SK-N-SH (cell line): ENCODE measurements at regions not wholly inside any gene's neighbourhood (a gene's known extent, or its start where the extent isn't known, plus 50 kb on each side); places are given as distances from the start of the nearest gene placed in this dataset.
"Not testable (repeated sequence)": the region's sequence is repeated elsewhere in the genome, so short reads cannot be mapped to it uniquely, and the experiment has no call there.

Source experiments
- CTCF ChIA-PET: fragments of 300-600, 350-600 bp; formaldehyde crosslinking; extraction: SDS; loops from one replicate; lab custom pipeline; 2021; lab: Yijun Ruan, JAX
- POLR2A ChIA-PET: fragments of 350-600 bp; sonication (Branson Sonifier 250); formaldehyde crosslinking; extraction: SDS; loops from one replicate; lab custom pipeline; 2020; ENCODE audit warnings: antibody characterized with exemption, inconsistent platforms; lab: Yijun Ruan, JAX
- DNase-seq: peaks from one replicate; pipeline ENCODE4 v3.0.0; 2012
- H2AFZ ChIP-seq: fragments of 200-600 bp; sonication (generic); 2 replicates; pipeline ENCODE4 v1.8.1; 2016; ENCODE audit warnings: antibody characterized with exemption, mild to moderate bottlenecking, low read depth
- H3F3A ChIP-seq: fragments of 200-600 bp; sonication (generic); replicated peaks from 2 replicates; pipeline ENCODE3; 2016; ENCODE audit warnings: antibody characterized with exemption, mild to moderate bottlenecking; ENCODE audit not compliant: insufficient read depth
- H3K27ac ChIP-seq, 2 experiments: fragments of 200-500 bp in 1 of 2; fragments of 200-600 bp in 1 of 2; sonication (Bioruptor generic) in 1 of 2; sonication (generic), shearing (Covaris generic) in 1 of 2; 2 replicates each; pipeline versions ENCODE4 v1.5.1 to v1.6.1; 2014 to 2016; ENCODE audit warnings: low read depth in 2 of 2, inconsistent platforms in 1 of 2, low read length in 1 of 2, mild to moderate bottlenecking in 1 of 2, mixed read lengths in 1 of 2
- H3K27me3 ChIP-seq: fragments of 200-600 bp; sonication (generic), shearing (Covaris generic); 2 replicates; pipeline ENCODE4 v1.6.1; 2016; ENCODE audit warnings: mixed run types; ENCODE audit not compliant: insufficient read depth
- H3K36me3 ChIP-seq, 2 experiments: fragments of 200-500 bp in 1 of 2; fragments of 200-600 bp in 1 of 2; sonication (Bioruptor generic) in 1 of 2; sonication (generic) in 1 of 2; replicated peaks in 1 of 2; 2 replicates each; pipeline versions ENCODE3 to v1.5.1; 2014 to 2016; ENCODE audit warnings: low read length in 1 of 2, mild to moderate bottlenecking in 1 of 2; ENCODE audit not compliant: insufficient read depth in 2 of 2, control insufficient read depth in 1 of 2
- H3K4me1 ChIP-seq, 2 experiments: fragments of 200-500 bp in 1 of 2; fragments of 200-600 bp in 1 of 2; sonication (Bioruptor generic) in 1 of 2; sonication (generic), shearing (Covaris generic) in 1 of 2; 2 replicates each; pipeline versions ENCODE4 v1.5.1 to v1.6.1; 2014 to 2016; ENCODE audit warnings: low read depth in 1 of 2, low read length in 1 of 2, mixed run types in 1 of 2; ENCODE audit not compliant: insufficient read depth in 2 of 2, control insufficient read depth in 1 of 2
- H3K4me2 ChIP-seq: fragments of 200-600 bp; sonication (generic), shearing (Covaris generic); 2 replicates; pipeline ENCODE4 v1.6.1; 2017; ENCODE audit warnings: mixed run types
- H3K4me3 ChIP-seq, 2 experiments: fragments of 200-500 bp in 1 of 2; fragments of 200-600 bp in 1 of 2; sonication (Bioruptor generic) in 1 of 2; sonication (generic), shearing (Covaris generic) in 1 of 2; 2 replicates each; pipeline versions ENCODE4 v1.5.1 to v1.8.1; 2014 to 2016; ENCODE audit warnings: low read depth in 2 of 2, inconsistent platforms in 1 of 2, low read length in 1 of 2, mild to moderate bottlenecking in 1 of 2, mixed read lengths in 1 of 2, moderate library complexity in 1 of 2
- H3K79me2 ChIP-seq: fragments of 200-600 bp; sonication (generic); 2 replicates; pipeline ENCODE4 v1.8.1; 2017; ENCODE audit warnings: mild to moderate bottlenecking; ENCODE audit not compliant: insufficient read depth
- H3K9ac ChIP-seq: fragments of 200-600 bp; sonication (generic); 2 replicates; pipeline ENCODE4 v1.6.1; 2017; ENCODE audit warnings: mixed run types
- H3K9me2 ChIP-seq: fragments of 200-600 bp; sonication (generic); 2 replicates; pipeline ENCODE4 v1.6.1; 2017; ENCODE audit warnings: mixed run types
- H3K9me3 ChIP-seq: fragments of 200-600 bp; sonication (generic); 2 replicates; pipeline ENCODE4 v1.6.1; 2017; ENCODE audit warnings: mixed run types, mild to moderate bottlenecking, moderate library complexity
- H4K20me1 ChIP-seq: fragments of 200-600 bp; sonication (generic); 2 replicates; pipeline ENCODE4 v1.6.1; 2017; ENCODE audit warnings: mild to moderate bottlenecking, mixed run types; ENCODE audit not compliant: insufficient read depth
- GATA2 ChIP-seq: sonication (generic); formaldehyde crosslinking; IDR thresholded peaks from 2 replicates; pipeline ENCODE4 v1.5.0; 2020; ENCODE audit warnings: mild to moderate bottlenecking, missing genetic modification reagents
- MAX ChIP-seq: IDR thresholded peaks from 2 replicates; pipeline ENCODE4 v1.4.0; 2012; ENCODE audit warnings: low read depth
- MEF2A ChIP-seq: IDR thresholded peaks from 2 replicates; pipeline ENCODE4 v1.4.0; 2012; ENCODE audit warnings: low read depth, borderline replicate concordance
- NFIC ChIP-seq: IDR thresholded peaks from 2 replicates; pipeline ENCODE4 v1.4.0; 2012; ENCODE audit warnings: borderline replicate concordance
- RAD21 ChIP-seq: IDR thresholded peaks from 2 replicates; pipeline ENCODE4 v1.6.1; 2012; ENCODE audit warnings: mild to moderate bottlenecking, low read length
- REST ChIP-seq: IDR thresholded peaks from 2 replicates; pipeline ENCODE4 v1.6.1; 2012; ENCODE audit warnings: mild to moderate bottlenecking, low read depth, low read length, moderate library complexity
- RFX5 ChIP-seq: IDR thresholded peaks from 2 replicates; pipeline ENCODE4 v1.6.1; 2012; ENCODE audit warnings: mild to moderate bottlenecking, improper control_type of control experiment, low read length
- SMC3 ChIP-seq: IDR thresholded peaks from 2 replicates; pipeline ENCODE4 v1.6.1; 2012; ENCODE audit warnings: low read depth, low read length, improper control_type of control experiment
- YY1 ChIP-seq: IDR thresholded peaks from 2 replicates; pipeline ENCODE4 v1.4.0; 2012; ENCODE audit warnings: low read depth, mild to moderate bottlenecking
- ZBTB33 ChIP-seq: IDR thresholded peaks from 2 replicates; pipeline ENCODE4 v1.4.0; 2012; ENCODE audit warnings: low read depth, borderline replicate concordance
- WGBS: methylation state at CpG from one replicate; pipeline ENCODE4 v1.1.6; 2017; ENCODE audit warnings: low lambda C conversion rate; 5-methylcytosine and 5-hydroxymethylcytosine counted together
- TF ChIP-seq, protein P1 (sequence below): IDR thresholded peaks from 2 replicates; pipeline ENCODE4; 2012
- TF ChIP-seq, protein P2 (sequence below): IDR thresholded peaks from 2 replicates; pipeline ENCODE4 v1.4.0; 2012; ENCODE audit warnings: low read depth, borderline replicate concordance

GRCh38 chr9:21727411-21727810 lies 75.0 kb upstream of the MTAP start:
- H3K4me1 ChIP-seq, H3K27ac ChIP-seq, H3K9me3 ChIP-seq, H2AFZ ChIP-seq, H3K4me2 ChIP-seq, H3F3A ChIP-seq, H4K20me1 ChIP-seq, CTCF ChIA-PET, H3K79me2 ChIP-seq, H3K9me2 ChIP-seq, H3K4me3 ChIP-seq, H3K36me3 ChIP-seq, H3K9ac ChIP-seq, POLR2A ChIA-PET, DNase-seq: not testable (repeated sequence)
- H3K27me3 ChIP-seq = peaks cover 24% of the 10 kb centered on the region; the same call in 1 of the 2 replicates
- WGBS = 25% methylated on average over 9 of the region's 9 CpGs

DNA sequence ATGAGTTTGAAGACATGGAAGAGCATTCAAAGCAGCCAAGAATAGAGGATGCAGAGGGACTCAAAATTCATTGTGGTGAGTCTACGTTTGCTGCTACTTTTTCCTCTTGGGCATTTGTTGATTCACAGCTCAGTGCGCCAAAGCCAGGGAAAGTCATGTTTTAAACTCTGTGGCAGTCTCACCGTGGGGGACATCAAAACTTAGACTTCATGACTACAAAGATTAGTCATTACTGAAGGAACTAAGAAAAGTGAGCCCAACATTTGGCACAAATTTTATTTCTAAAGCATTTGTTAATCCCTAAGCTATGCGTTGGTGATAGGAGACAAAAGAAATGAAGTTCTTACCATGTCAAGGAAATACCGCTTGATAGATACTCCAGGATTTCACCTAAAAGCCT lies 73.7 kb upstream of the MTAP start:
- ChIA-PET POLR2A (no interaction called here), CTCF (no interaction called here)
- no peaks in the 10 kb centered on the region for H3K9me2 ChIP-seq
- DNase-seq = no peak
- H3K79me2 ChIP-seq = no peaks in the 10 kb centered on the region
- no peak overlapping the region for H3K4me3 ChIP-seq
- no peak overlapping the region for H2AFZ ChIP-seq
- no peaks in the 10 kb centered on the region for H3K9me3 ChIP-seq
- TF ChIP-seq REST (no peak), NFIC (no peak), MAX (no peak), GATA2 (CRISPR knock-in tag) (no peak), ZBTB33 (no peak), MEF2A (no peak), RAD21 (no peak), SMC3 (no peak), YY1 (no peak), RFX5 (no peak)
- TF ChIP-seq, protein P1, sequence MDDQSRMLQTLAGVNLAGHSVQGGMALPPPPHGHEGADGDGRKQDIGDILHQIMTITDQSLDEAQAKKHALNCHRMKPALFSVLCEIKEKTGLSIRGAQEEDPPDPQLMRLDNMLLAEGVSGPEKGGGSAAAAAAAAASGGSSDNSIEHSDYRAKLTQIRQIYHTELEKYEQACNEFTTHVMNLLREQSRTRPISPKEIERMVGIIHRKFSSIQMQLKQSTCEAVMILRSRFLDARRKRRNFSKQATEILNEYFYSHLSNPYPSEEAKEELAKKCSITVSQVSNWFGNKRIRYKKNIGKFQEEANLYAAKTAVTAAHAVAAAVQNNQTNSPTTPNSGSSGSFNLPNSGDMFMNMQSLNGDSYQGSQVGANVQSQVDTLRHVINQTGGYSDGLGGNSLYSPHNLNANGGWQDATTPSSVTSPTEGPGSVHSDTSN = no peak
- TF ChIP-seq, protein P2, sequence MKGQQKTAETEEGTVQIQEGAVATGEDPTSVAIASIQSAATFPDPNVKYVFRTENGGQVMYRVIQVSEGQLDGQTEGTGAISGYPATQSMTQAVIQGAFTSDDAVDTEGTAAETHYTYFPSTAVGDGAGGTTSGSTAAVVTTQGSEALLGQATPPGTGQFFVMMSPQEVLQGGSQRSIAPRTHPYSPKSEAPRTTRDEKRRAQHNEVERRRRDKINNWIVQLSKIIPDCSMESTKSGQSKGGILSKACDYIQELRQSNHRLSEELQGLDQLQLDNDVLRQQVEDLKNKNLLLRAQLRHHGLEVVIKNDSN = no peak
- TF ChIP-seq, all 33 proteins: peak for 0
- no peak overlapping the region for H3K4me2 ChIP-seq
- H3K36me3 ChIP-seq = no peaks in the 10 kb centered on the region
- peaks cover 23% of the 10 kb centered on the region; the same call in 1 of the 2 replicates for H3K27me3 ChIP-seq
- 6% methylated on average over 5 of the region's 5 CpGs for WGBS
- no peaks in the 10 kb centered on the region for H3K4me1 ChIP-seq
- no peaks in the 10 kb centered on the region for H4K20me1 ChIP-seq
- H3K27ac ChIP-seq = no peak overlapping the region
- H3K9ac ChIP-seq = no peak overlapping the region
- H3F3A ChIP-seq = no peaks in the 10 kb centered on the region
